NCI-H187 (cell line): ENCODE measurements at regions not wholly inside any gene's neighbourhood (a gene's known extent, or its start where the extent isn't known, plus 50 kb on each side); places are given as distances from the start of the nearest gene placed in this dataset.
"Not testable (repeated sequence)": the region's sequence is repeated elsewhere in the genome, so short reads cannot be mapped to it uniquely, and the experiment has no call there.

Experiments used
- DNase-seq, 2 experiments: peaks; one replicate each; lab custom pipeline; 2025; lab: John Stamatoyannopoulos, UW

DNA sequence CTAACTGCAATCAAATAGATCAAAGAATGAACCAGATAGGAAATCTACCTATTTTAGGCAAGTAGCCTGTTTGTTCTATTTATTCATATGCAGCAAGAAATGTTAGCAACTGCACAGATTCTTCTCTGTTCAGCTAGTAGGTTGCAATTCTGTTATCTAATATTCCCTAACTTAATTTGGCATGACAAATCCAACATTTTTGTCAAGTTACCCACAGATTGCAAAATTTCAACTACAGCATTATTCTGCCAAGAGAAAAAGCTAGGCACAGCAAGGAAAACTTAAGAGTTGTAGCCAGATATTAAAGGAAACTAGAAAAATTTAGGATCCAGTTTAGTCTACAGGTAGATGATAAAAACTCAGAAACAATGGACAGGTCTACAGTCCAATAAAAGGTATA is 104.4 kb upstream of the SYNCRIP start:
- DNase-seq, result no peak

DNA sequence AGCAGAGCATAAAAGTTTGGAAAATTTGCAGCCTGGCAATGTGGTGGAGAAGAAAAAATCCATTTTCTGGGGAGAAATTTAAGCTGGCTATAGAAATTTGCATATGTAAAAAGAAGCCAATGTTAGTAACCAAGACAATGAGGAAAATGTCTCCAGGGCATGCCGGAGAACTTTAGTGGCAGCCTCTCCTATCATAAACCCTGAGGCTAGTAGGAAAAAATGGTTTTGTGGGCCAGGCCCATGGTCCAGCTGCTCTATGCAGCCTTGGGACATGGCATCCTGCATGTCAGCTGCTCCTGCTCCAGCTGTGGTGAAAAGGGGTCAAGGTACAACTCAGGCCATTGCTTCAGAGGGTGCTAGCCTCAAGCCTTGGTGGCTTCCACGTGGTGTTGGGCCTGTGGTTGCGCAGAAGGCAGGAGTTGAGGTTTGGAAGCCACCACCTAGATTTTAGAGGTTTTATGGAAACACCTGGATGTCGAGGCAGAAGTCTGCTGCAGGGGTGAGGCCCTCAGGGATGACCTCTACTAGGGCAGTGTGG is 101.8 kb upstream of the SYNCRIP start:
- DNase-seq, result no peak

DNA sequence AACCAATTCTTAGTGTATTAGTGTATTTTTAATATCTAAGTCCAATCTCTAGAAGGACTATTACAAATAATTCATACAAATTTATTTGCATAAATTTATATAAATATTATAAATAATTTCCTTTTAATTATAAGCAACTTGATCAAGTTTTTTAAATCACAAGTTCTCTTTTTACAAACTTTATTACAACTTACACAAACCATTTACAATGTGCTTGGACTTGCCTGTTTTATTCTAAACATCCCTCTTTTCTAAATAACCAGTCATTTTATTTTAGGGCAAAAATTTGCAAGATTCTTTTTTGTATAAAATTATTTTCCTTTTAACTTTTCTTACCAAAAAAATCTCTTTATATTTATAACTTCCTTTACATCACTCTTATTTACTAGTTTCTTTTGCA is 83.5 kb upstream of the SYNCRIP start:
- no peak for DNase-seq

DNA sequence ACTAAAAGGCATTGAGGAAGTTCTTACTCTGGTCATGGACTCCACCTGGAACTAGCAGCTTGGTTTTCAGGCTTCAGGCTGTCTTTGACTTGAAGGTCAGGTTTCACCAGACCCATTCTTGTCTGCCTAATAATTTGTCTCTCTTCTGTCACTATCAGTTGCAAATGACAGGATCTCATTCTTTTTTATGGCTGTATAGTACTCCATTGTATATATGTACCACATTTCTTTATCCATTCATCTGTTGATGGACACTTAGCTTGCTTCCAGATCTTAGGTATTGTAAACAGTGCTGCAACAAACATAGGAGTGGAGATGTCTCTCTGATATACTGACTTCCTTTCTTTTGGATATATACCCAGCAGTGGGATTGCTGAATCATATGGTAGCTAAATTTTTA is 73.1 kb upstream of the SYNCRIP start:
- DNase-seq, result no peak

DNA sequence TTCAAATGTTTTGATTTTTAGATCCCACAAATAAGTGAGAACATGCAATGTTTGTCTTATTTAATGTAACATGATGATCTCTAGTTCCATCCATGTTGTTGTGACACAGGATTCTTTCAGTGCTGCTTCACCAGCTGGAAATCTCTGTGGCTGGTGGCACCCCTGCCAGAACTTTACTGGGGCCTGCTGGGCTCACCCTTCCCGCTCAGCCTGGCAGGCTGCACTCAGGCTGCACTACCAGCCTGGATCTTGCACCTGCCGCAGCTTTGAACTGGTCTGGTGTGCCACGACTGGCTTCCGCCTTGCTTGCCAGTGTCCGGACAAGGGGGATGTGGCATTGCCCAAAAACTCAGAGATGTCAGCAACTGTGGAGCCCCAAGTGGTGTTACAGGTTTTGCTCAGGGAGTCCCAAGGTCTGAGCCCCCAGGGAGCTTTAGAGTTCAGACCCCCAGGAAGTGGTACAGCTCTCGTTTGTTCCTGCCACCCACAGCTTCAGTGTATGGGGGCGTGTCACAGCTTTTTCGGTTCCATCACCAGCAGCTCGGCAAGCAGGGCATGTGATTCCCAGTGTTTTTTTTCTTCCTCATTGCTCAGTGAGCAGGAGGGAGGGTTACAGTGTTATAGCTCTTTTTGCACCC is 72.3 kb upstream of the SYNCRIP start:
- no peak for DNase-seq

DNA sequence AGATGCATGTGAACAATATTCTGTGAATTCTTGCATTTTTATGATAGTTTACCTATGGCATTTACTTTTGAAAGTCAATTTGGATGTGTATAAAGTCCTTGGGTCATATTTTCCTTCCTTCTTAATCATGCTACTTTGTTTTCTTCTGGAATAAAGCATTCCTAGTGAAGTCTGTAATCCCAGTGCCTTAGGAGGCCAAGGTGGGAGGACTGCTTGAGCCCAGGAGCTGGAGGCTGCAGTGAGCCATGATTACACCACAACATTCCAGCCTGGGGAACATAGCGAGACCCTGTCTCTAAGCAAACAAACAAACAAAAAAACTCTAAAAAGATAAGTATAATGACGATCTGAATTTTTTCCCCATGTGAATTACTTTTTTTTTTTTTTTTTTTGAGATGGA is 69.7 kb upstream of the SYNCRIP start:
- DNase-seq, result no peak

DNA sequence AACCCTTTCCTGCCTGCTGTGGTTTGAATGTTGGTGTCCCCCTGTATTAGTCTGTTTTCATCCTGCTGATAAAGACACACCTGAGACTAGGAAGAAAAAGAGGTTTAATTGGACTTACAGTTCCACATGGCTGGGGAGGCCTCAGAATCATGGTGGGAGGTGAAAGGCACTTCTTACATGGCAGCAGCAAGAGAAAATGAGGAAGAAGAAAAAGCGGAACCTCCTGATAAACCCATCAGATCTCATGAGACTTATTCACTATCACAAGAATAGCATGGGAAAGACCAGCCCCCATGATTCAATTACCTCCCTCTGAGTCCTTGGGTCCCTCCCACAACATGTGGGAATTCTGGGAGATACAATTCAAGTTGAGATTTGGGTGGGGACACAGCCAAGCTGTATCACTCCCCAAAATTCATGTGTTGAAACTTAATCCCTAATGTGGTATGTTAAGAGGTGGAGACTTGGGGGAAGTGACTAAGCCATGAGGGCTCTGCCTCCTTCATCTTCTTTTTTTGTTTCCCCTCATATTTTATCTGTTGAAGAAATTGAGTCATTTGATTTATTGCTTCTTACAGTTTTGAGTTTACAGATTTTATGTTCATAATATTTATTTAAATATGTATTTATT is 64.9 kb upstream of the SYNCRIP start:
- not testable (repeated sequence) for DNase-seq

DNA sequence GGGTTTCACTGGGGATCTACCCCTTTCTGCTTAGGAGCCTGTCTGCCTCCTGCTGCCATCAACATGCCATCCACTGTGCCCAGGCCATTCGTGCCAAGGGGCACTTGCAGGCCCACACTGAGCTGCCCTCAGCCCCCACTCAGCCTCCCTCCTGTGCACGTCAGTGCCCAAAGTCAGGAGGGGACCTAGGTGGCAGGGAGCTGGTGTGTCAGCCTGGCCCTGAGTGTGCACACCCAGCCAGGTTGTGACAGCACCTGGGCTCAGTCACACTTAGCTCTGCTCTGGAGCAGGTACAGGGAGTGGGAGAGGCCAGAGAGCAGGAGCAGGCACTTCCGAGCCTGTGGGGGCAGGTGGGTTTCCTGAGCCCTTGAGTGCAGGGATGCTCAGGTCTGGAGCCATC is 63.6 kb upstream of the SYNCRIP start:
- no peak for DNase-seq

DNA sequence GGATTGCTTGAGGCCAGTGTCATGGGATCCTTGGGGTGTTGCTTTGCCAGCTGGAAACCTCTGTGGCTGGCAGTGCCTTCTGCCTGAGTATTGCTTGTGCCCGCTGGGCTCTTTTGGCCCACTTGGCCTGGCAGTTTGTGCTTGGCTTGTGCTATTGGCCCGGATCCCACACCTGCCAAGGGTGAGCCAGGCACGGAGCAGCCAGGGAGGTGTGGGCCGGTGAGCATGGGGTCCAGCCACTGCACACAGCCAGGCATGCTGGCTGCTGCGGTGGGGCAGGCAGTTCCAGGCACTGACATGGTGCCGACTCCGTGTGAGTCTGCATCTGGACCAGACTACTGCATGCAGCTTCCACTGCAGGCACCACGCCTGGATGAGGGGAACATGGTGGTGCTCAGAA is 62.5 kb upstream of the SYNCRIP start:
- no peak for DNase-seq

DNA sequence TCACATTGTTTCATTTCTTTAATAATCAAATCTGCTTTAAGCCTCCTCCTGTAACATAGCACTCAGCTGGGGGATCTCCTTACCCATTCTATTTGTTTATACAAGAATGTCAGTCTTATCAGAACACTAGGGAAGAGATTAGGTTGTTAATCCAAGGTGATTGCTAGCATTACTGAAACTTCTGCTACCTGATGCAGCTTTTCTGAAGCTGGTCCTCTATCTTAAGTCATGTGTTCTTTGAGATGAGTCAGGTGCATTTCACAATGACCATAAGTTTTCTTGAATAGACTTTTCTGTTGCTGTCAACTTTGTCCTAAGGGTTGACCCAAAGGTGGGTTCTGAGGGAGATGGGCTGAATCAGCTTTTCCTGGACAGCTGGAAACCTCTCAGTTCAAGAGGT is 60.7 kb upstream of the SYNCRIP start:
- DNase-seq, result no peak
